Fibroblast of the aortic adventitia (primary cell): ENCODE measurements at regions not wholly inside any gene's neighbourhood (a gene's known extent, or its start where the extent isn't known, plus 50 kb on each side); places are given as distances from the start of the nearest gene placed in this dataset.

Experiments
- DNase-seq: peaks from one replicate; pipeline ENCODE4 v3.0.0-alpha.2; 2010; ENCODE audit warnings: low read depth
- H3K4me3 ChIP-seq: 2 replicates; pipeline ENCODE4 v1.5.1; 2011; ENCODE audit warnings: low read depth, mild to moderate bottlenecking, control low read depth, low read length, moderate library complexity
- CTCF ChIP-seq: IDR thresholded peaks from 2 replicates; pipeline ENCODE4 v1.5.1; 2011; ENCODE audit warnings: mild to moderate bottlenecking, low read length, control low read depth, inconsistent platforms; ENCODE audit not compliant: insufficient read depth

GRCh38 chr6:43954311-43955131 is 172.7 kb downstream of the MRPL14 start:
- no peak for TF ChIP-seq CTCF
- DNase-seq = no peak
- H3K4me3 ChIP-seq = no peak overlapping the region

DNA sequence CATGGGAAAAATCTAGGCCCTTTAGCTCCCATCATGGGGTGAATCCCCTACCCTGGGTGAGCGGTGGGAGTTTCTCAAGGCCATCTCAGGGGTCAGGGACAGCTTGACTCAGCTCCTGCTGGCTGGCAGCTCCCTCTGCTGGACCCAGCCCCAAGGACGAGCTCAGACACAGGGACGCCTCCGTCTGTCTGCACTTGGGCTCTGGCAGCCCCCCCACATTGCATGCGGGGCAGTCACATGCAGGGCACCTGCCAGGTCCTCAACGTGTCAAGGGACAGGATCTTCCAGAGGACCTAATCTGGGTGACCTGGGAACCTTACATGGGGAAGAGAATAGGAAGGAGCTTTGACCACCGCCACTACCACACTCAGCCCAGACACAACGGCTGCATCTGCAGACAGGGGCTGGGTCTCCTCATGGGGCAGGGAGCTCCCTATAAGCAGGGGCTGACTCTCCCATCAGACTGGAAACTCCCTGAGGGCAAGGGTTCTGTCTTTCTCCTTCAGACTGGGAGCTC is 173.4 kb downstream of the MRPL14 start:
- H3K4me3 ChIP-seq = no peak overlapping the region
- peak; percentile 36 for TF ChIP-seq CTCF
- DNase-seq = no peak

GRCh38 chr6:43953256-43953655 is 174.0 kb downstream of the MRPL14 start:
- DNase-seq = no peak
- no peak for TF ChIP-seq CTCF
- H3K4me3 ChIP-seq = no peak overlapping the region

DNA sequence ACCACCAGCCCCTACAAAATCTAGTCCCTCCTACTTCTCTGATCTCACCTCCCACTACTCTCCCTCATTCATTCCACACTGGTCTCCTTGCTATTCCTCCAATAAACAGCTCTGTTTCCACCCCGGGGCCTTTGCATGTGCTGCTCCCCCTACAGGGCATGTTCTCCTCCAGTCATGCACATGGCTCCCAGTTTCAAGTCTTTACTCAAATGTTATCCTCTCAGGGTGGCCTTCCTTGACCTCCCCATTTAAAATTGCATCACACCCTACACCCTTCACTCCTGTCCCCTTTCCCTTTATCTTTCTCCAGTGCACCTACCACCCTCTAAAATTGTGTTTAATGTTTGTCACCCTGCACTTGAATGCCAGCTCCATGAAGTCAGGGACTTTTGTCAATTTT is 174.5 kb downstream of the MRPL14 start:
- TF ChIP-seq CTCF = peak; percentile 16
- no peak for DNase-seq
- no peak overlapping the region for H3K4me3 ChIP-seq

DNA sequence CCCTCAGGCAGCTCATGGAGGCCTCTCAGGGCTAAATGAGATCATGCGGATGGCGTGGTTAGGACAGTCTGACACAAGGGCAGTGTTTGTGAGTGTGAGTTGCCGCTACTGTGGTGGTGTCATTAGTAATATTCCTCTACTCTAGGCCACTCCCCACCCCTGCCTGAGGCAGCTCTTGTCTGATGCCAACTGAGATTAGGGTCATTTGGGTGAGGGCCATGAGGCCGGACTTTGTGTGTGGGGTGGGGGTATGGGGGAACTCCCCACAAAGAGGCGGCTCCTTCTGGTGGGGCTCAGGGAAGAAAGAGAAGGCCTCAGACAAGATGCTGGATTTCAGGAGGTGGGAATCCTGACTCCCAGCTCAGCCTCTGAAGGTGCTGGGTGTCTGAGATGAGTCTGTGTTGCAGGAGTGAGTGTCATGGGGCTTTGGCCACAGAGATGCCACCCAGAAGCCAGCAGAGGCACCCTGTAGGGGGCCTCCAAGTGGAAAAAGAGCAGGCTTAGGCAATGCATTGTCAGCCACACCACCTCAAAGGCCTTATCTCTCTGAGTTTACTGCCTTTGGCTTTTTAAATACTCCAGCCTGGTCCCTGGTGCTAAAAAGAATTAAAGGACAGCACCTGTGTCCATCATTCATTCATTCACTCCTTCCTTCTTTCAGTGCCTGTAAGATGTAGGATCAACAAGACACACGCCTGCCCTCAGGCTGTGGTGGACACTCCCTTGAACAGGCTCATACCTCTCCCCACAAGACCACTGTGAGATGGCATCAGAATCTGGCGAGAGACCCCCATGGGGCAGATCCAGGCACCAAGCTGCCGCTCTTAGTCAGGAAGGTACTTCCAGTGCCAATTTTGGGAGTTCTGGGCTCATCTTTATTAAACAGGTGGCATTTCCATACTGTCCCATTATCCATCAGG is 175.2 kb downstream of the MRPL14 start:
- H3K4me3 ChIP-seq = no peak overlapping the region
- no peak for TF ChIP-seq CTCF
- DNase-seq = no peak

GRCh38 chr6:43951063-43951755 is 176.0 kb downstream of the MRPL14 start:
- TF ChIP-seq CTCF = peak; percentile 32
- no peak overlapping the region for H3K4me3 ChIP-seq
- no peak for DNase-seq
